ENCODE measurements at regions not wholly inside any gene's neighbourhood (a gene's known extent, or its start where the extent isn't known, plus 50 kb on each side); places are given as distances from the start of the nearest gene placed in this dataset.

DNA sequence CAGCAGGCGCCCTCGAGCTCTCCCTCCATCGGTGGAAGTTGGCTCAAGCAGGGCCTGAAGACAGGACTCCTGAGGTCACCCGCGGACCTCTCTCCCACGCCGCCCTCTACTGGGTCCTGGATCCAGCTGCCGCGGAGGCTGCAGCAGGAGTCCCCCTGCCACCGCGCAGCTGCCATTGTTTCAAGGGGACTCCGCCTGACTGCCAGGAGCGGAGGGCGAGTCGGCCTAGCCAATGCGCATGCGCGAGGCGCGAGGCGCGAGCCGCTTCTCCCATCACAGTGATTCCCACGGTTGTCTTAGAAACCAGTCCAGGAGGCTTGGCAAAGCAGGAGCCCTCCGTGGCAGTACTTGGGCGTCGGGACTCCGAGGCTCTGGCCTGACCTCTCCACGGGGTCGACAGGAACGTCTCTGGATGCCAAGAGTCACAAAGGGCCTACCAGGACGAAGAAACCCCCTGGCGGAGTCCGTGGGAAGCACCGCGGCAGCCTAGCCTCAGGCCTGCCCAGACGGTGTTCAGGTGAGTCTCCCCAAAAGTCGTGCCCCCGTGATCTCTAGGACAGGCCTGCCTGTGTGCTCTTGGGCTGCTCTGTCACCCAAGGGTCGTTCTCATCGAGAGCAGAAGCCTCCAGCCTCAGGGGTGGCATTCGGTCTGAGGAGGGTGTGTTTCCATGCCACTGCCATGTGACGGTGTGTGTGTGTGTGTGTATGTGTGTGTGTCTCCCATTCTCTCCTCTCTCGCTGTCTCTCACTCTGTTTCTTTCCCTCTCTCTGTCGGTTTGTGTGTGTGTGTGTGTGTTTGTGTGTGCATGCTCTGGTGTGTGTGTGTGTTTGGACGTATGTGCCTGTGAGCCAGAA lies 290.6 kb upstream of the ZNF337 start:
- TF ChIP-seq EZH2 (IDR thresholded peaks at IDR 0.05; ENCODE audit: insufficient read depth, poor library complexity, severe bottlenecking): no peak
- no peak for TF ChIP-seq EZH2phosphoT487 (IDR thresholded peaks at IDR 0.05; ENCODE audit: insufficient read depth, low read depth)

Measured in GM23248 (cell line).